ENCODE measurements at regions not wholly inside any gene's neighbourhood (a gene's known extent, or its start where the extent isn't known, plus 50 kb on each side); places are given as distances from the start of the nearest gene placed in this dataset.

DNA sequence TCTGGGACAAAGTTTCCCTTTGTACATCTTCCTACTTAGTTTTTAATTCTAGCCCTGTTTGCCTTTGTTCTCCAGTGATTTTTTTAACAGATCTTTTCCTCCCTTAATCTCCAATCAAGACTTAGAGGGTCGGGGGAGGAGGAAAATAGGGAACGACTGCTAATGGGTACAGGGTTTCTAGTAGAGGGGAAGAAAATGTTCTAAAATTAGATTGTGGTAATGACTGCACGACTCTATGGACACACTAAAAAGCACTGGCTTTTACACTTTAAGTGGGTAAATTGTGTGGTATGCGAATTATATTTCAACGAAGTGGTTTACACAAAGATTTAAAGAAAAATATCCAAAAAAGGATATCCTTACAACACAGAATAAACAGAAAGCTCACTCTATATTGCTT is 110.0 kb upstream of the SPON1 start:
- TF ChIP-seq, protein P1, sequence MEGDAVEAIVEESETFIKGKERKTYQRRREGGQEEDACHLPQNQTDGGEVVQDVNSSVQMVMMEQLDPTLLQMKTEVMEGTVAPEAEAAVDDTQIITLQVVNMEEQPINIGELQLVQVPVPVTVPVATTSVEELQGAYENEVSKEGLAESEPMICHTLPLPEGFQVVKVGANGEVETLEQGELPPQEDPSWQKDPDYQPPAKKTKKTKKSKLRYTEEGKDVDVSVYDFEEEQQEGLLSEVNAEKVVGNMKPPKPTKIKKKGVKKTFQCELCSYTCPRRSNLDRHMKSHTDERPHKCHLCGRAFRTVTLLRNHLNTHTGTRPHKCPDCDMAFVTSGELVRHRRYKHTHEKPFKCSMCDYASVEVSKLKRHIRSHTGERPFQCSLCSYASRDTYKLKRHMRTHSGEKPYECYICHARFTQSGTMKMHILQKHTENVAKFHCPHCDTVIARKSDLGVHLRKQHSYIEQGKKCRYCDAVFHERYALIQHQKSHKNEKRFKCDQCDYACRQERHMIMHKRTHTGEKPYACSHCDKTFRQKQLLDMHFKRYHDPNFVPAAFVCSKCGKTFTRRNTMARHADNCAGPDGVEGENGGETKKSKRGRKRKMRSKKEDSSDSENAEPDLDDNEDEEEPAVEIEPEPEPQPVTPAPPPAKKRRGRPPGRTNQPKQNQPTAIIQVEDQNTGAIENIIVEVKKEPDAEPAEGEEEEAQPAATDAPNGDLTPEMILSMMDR (IDR thresholded peaks at IDR 0.05; ENCODE audit: insufficient read depth, low read length, poor library complexity, severe bottlenecking) = no peak
- Histone ChIP-seq H3K4me3 (replicated peaks; ENCODE audit: low read depth, low read length) (no peak overlapping the region), H3K36me3 (ENCODE audit: control insufficient read depth, insufficient read depth, low read length) (no peaks in the 10 kb centered on the region), H3K27me3 (replicated peaks; ENCODE audit: control insufficient read depth, insufficient read depth, low read length) (no peaks in the 10 kb centered on the region)
- no peak for DNase-seq (ENCODE audit: extremely low read depth, insufficient read length)

DNA sequence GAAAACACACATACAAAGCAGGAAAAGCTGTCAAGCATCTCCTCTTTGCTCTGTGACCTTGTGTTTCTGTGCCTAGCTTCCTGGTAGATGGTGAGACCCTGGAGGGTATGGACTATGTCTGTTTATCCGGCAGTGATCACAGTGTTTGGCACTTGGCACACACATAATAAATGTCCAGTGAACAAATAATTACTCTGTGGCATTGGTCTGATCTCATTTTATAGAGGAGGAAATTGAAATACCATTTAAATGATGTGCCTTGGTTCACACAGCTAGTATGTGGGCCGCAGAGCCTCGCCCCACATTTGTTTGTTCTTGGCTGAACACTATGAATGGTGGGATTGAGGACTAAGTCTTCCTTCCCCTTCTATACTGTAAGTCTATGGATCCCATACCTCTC is 104.7 kb upstream of the SPON1 start:
- no peak for DNase-seq (ENCODE audit: extremely low read depth, insufficient read length)
- no peak overlapping the region for H3K4me3 ChIP-seq (replicated peaks; ENCODE audit: low read depth, low read length)
- no peaks in the 10 kb centered on the region for H3K27me3 ChIP-seq (replicated peaks; ENCODE audit: control insufficient read depth, insufficient read depth, low read length)
- TF ChIP-seq, protein P1 (IDR thresholded peaks at IDR 0.05; ENCODE audit: insufficient read depth, low read length, poor library complexity, severe bottlenecking) = no peak
- H3K36me3 ChIP-seq (ENCODE audit: control insufficient read depth, insufficient read depth, low read length) = no peaks in the 10 kb centered on the region

DNA sequence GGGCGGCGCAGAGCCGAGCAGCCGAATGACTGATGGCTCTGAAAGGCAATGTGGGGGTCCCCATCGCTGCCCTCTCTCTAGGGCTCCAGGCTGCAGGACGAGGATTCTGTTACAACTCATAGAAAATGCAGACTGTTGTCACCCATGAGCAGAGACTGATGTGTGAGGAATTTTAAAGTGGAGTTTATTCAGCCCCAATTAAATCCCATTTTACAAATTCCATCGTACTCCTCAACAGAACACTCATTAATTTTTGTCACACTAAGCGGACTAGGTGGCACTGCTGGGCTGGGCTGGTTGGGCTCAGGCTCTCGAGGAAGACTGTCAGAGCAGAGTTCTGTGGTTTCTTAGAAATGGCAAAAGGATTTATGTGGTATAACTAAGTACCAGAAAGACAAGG is 102.6 kb upstream of the SPON1 start:
- Histone ChIP-seq H3K4me3 (replicated peaks; ENCODE audit: low read depth, low read length) (no peak overlapping the region), H3K36me3 (ENCODE audit: control insufficient read depth, insufficient read depth, low read length) (no peaks in the 10 kb centered on the region), H3K27me3 (replicated peaks; ENCODE audit: control insufficient read depth, insufficient read depth, low read length) (no peaks in the 10 kb centered on the region)
- TF ChIP-seq, protein P1 (IDR thresholded peaks at IDR 0.05; ENCODE audit: insufficient read depth, low read length, poor library complexity, severe bottlenecking) = no peak
- DNase-seq (ENCODE audit: extremely low read depth, insufficient read length) = no peak

DNA sequence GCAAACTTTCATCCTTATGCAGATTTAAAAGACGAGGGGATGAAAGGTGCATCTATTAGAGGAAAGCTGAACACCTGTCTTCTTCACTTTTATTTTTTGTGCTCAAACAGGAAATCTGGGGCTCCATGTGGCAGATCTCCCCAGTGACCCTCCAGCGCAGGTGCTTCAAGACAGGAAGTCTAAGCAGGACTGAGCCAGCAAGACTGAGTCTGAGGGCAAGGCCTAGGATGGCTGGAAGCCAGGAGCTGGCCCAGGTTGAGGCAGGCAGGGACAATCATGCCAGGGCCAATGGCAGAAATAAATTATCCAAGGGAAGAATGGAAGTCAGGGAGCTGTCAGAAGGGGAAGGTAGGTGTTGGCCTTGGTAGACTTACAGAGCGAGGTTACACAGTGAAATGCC is 101.1 kb upstream of the SPON1 start:
- Histone ChIP-seq H3K27me3 (replicated peaks; ENCODE audit: control insufficient read depth, insufficient read depth, low read length) (no peaks in the 10 kb centered on the region), H3K36me3 (ENCODE audit: control insufficient read depth, insufficient read depth, low read length) (no peaks in the 10 kb centered on the region), H3K4me3 (replicated peaks; ENCODE audit: low read depth, low read length) (no peak overlapping the region)
- TF ChIP-seq, protein P1 (IDR thresholded peaks at IDR 0.05; ENCODE audit: insufficient read depth, low read length, poor library complexity, severe bottlenecking) = no peak
- no peak for DNase-seq (ENCODE audit: extremely low read depth, insufficient read length)

DNA sequence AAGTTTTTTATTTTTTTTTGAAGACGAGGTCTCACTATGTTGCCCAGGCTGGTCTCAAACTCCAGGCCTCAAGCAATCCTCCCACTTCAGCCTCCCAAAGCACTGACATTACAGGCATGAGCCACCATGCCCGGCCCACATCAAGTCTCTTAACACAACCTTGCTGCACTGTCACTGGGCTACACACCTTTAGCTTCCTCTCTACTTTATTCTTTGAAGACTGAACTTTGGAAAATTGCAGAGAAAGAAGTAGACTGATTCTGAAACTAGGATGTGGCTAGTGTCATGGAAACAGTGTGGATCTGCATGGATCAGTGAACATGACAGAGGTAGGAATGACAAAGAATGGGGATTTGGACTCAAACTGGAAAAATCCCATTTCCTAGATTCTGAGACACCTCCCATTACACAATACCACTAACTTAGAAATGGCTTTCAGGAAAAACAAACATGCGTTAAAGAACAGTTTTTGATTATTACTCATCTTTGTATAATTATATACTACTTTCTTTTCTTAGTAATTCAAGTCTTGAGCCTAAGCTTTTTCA is 99.6 kb upstream of the SPON1 start:
- Histone ChIP-seq H3K36me3 (ENCODE audit: control insufficient read depth, insufficient read depth, low read length) (no peaks in the 10 kb centered on the region), H3K27me3 (replicated peaks; ENCODE audit: control insufficient read depth, insufficient read depth, low read length) (no peaks in the 10 kb centered on the region), H3K4me3 (replicated peaks; ENCODE audit: low read depth, low read length) (no peak overlapping the region)
- no peak for DNase-seq (ENCODE audit: extremely low read depth, insufficient read length)
- TF ChIP-seq, protein P1 (IDR thresholded peaks at IDR 0.05; ENCODE audit: insufficient read depth, low read length, poor library complexity, severe bottlenecking) = no peak

Data from GM06990 (cell line).